Keratinocyte (primary cell): ENCODE measurements at regions not wholly inside any gene's neighbourhood (a gene's known extent, or its start where the extent isn't known, plus 50 kb on each side); places are given as distances from the start of the nearest gene placed in this dataset.

Experiments used
- CTCF ChIP-seq, 3 experiments: IDR thresholded peaks in 1 of 3; conservative IDR thresholded peaks in 1 of 3; optimal IDR thresholded peaks in 1 of 3; 2 replicates in 2 of 3; 3 replicates in 1 of 3; pipeline versions ENCODE3 to v1.5.1; 2011; ENCODE audit warnings: low read length in 3 of 3, mild to moderate bottlenecking in 3 of 3, moderate library complexity in 2 of 3, control low read depth in 1 of 3, inconsistent platforms in 1 of 3; ENCODE audit not compliant: insufficient read depth in 2 of 3; ENCODE audit errors: extremely low read depth in 1 of 3
- EZH2 ChIP-seq: IDR thresholded peaks from one replicate; pipeline ENCODE4 v1.6.1; 2012; ENCODE audit warnings: inconsistent platforms, mild to moderate bottlenecking, low read length, moderate library complexity

- no peak for TF ChIP-seq CTCF (optimal IDR thresholded peaks at IDR 0.05 in 1 of 3, IDR thresholded peaks at IDR 0.05 in 1 of 3, conservative IDR thresholded peaks at IDR 0.05 in 1 of 3; ENCODE audit: extremely low read depth in 1 of 3, insufficient read depth in 2 of 3, low read length in 3 of 3)
- TF ChIP-seq EZH2, result no peak
Observed at GRCh38 chr1:98502937-98503336, 158.6 kb upstream of the SNX7 start.
